Stimulated activated CD4-positive, alpha-beta T cell treated with anti-CD3 and anti-CD28 coated beads, TNF-alpha, amount 100 ng/mL, for 1 hour (primary cell): ENCODE measurements at regions not wholly inside any gene's neighbourhood (a gene's known extent, or its start where the extent isn't known, plus 50 kb on each side); places are given as distances from the start of the nearest gene placed in this dataset.
"Not testable (repeated sequence)": the region's sequence is repeated elsewhere in the genome, so short reads cannot be mapped to it uniquely, and the experiment has no call there.

Experiments used
- DNase-seq, 3 donors: peaks; one replicate each; pipeline ENCODE4 v3.0.0-alpha.2; 2020; ENCODE audit warnings: low read depth in 3 of 3, low spot score in 1 of 3

DNA sequence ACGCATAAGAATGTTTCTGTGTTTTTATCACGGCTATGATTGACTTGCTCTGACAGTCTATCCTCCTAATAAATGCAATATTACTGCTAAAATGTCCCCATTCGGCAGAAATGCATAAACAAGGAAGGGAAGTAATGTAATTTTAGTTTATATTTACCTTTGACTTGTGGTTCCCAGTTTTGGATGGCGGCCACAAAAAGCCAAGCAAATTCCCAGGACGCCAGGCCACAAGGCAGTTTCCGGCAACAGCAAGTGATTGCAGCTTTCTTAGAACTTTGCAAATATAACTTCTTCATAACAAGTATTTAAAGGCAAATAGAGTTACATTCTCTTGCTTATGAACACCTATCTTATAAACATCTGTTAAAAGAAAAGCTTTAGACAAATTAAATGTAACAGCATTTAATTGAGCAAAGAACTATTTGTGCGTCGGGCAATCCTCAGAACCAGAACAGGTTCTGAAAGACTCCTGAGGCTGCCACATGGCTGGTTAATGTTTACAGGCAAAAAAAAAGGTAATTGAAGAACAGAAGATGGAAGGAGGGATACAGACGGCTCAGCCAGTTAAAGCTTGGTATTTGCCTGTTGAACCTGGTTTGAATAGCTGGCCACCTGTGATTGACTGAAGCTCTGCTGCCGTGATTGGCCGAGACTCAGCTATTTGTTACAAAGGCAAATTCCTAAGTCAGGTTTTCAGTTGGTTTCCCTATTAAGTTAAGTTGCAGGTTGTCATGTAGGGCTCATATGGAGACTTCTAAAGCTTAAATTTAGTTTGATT is 80.8 kb downstream of the C21orf91 start:
- no peak for DNase-seq

DNA sequence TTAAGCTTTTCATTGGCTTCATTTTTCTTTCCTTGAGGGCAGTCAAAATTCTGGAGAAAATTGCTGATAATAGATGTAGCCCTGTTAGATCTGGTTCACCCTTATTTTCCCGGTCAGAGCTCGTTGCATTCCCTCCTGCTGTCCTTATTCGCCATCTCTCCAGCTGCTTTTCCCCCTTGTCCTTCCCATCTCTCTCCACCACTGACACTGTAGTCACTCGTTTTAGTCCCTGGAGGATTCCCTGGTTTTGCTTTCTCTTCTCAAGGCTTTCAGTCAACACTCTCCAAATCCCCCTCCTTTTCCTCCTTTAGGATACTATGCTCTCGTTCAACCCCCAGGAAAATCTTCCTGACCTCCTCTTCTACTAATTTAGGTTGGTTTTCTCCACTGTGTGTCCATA is 83.1 kb downstream of the C21orf91 start:
- DNase-seq, result no peak

DNA sequence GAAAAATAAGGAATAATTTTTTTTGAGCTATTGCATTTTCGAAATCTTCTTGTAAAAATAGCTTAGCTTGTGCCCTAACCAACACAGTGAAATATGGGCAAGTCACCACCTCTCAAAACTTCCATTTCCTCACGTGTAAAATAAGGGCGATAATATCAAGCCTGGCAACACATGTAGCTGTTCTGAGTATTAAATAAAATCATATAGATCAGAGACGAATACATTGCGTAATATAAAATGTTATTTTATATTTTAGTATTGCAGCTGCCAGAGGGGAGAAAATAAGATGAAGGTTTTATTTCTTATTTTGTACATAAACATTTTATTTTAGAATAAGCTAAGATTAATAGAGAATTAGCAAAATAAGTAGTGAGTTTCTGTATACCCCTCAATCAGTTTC is 85.9 kb downstream of the C21orf91 start:
- no peak for DNase-seq

DNA sequence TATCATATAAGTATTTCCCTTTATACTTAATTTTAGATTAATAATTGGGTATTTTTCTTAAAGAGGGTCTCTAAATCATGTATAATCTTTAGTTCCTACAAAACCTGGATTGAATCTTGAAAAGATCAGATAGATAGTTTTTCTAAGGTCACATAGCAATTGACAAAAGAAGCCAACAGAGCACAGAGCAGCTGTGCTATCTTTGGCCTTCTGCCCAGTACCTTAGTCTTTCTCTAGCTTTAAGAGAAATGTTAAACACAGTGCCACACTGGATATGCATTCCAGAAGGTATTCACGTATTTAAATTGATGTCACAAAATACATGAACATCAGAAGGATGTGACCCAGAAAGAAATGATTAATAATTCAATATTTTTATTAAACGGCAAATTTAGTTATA is 86.8 kb downstream of the C21orf91 start:
- DNase-seq, result no peak

DNA sequence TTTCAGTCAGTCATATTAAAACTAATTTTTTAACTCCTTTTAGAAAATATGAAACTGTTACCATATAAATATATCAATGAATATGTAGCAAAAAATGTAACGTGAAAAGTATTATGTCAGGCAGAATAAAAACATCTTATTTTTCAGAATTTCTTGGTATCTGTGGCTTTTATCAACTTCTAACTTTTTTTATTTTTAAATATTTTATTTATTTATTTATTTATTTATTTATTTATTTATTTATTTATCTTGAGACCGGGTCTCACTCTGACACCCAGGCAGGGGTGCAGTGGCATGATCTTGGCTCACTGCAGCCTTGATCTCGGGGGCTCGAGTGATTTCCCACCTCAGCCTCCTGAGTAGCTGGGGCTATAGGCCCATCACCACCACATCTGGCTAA is 87.6 kb downstream of the C21orf91 start:
- DNase-seq, result no peak

DNA sequence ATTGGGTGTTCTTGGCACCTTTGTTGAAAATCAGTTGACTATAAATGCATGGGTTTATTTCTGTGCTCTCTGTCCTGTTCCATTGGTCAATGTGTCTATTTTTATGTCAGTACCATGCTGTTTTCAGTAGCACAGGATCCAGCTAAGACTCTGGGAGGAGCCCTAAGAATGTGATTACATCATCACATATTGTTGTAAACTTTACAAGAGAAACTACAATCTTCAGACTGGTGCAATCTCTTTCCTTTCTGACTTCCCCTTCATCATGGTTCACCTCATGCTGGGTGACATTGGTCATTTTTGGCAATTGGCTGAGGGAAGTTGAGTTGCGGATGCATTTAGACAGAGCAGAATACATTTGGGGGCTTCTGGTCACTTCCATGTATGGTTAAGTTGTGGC is 88.4 kb downstream of the C21orf91 start:
- no peak for DNase-seq

DNA sequence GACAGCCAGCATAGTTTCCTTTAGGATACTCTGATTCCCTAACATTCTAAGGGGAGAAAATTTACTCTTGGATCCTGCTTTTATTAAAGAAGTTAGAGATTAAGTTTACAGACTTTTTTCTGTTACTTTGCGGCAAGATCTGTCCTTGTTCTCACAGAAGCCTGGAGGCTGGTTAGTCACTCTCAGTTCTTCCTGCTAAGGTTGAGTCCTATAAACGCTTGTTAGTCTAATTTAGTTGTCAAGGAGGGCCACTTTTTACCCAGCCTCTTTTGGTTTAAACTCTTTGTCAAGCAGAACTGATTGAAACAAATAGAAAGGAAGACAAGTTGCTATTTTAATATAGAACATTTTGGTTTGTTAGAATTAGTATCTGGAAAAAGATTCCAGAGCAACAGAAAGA is 89.7 kb downstream of the C21orf91 start:
- DNase-seq, result no peak

DNA sequence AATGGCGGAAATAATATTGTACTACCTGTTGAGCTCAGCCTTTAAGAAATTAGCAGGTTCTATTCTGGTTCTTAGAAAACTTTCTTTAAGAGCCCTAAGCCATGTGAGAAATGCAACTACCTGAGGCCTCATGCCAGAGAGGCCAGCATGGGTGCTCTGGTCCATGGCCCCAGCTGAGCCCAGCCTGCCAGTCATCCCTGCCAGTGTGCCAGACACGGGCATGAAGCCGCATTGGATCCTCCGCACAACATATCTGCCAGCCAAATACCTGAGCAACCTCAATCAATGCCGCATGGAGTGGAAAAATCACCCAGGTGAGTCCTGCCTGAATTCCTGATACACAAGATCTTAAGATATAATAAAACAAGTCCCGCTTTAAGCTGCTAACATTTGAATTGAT is 91.8 kb downstream of the C21orf91 start:
- no peak for DNase-seq

DNA sequence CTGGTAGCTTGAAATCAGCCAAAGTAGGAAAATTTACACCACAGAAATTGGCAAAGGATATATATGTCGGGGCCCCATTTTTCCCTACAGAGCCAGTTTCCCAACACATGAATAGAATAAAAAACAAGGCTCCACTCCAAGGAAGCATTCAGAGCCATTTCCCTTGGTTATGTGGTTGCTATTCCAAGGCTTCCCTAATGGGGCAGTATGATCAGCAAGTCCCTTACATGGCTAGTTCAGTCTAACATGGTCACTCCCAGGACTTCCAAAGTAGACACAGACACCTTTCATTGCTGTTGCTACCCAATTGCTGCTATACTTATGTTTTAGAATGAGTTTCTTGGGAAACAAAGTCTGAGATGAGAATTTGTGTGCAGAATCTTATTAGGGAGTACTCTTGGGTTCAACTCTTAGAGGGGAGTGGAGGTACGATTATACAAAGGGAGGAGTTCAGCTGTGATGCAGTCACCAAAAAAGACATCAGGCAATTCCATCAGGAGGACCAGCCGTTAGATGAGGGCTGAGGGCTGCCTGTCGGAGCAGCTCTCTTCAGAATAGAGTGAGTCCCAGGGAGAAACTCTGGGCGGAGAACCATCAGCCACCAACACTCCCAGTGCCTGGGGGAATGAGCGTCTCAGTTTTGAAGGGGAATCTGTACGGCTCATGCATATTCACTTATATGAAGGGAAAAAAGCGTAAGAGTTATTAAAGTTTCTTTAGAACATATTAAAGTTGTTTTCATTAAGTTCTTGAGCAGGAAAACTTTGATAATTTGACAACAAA is 92.9 kb downstream of the C21orf91 start:
- no peak for DNase-seq

DNA sequence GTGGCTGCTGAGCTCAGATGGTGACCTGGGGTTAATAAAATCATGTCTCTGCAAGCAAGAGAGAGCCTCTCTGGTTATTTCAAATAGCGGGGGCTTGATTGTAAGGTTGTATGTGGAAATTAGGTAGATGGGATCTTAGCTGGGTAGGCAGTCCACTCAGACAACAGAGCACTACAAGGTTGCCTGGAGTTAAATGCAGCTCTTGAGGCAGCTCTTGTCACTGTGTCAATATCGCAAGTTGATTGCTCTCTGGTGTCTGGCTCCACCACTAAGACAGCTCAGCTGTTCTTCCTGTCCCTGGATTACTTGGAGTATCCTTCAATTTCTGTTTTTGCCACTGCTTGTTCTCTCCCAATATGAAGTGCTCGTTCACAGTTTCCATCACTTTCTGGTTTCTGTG is 93.8 kb downstream of the C21orf91 start:
- no peak for DNase-seq

DNA sequence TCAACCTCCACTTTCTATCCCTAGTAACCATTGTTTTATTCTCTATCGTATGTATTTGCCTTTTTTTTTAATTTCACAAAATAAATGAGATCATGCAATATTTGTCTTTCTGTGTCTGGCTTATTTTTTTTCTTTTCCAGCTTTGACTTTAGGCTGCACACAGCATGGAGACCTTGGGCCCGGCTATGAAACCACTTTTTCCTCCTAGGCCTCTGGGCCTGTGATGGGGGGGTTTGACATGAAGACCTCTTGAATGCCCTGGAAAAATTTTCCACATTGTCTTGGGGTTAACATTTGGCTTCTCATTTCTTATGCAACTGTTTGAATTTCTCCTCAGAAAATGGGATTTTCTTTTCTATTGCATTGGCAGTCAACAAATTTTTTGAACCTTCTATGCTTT is 100.2 kb upstream of the BTG3 start:
- DNase-seq, result no peak

DNA sequence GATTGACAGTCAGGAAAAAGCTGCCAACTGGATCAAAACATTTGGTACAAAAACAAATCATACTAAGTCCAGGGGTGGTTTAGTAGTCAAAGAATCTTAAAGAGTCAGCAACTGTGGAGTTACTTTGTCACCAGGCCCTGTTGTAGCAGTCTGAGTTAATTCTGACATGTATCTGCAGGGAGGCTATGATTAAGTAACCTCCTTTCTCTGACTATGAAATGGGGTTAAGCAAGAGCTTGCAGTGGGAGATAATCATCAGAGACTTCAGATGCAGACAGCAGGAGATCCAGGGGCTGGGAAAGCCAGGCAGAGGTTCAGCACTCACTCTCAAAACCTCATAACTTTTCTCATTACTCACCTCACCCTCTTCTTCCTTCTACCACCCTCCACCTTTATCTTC is 99.2 kb upstream of the BTG3 start:
- no peak for DNase-seq

DNA sequence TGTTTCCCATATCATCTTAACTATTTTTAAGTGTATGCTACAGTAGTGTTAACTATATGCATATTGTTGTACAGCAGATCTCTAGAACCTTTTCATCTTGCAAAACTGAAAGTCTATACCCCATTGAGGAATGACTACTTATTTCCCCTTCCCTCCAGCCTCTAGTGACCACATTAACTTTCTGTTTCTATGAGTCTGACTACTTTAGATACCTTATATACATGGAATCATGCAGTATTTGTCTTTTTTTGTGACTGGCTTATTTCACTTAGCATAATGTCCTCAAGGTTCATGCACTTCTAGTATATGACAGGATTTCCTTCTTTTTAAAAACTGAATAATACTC is 96.5 kb upstream of the BTG3 start:
- DNase-seq, result no peak

DNA sequence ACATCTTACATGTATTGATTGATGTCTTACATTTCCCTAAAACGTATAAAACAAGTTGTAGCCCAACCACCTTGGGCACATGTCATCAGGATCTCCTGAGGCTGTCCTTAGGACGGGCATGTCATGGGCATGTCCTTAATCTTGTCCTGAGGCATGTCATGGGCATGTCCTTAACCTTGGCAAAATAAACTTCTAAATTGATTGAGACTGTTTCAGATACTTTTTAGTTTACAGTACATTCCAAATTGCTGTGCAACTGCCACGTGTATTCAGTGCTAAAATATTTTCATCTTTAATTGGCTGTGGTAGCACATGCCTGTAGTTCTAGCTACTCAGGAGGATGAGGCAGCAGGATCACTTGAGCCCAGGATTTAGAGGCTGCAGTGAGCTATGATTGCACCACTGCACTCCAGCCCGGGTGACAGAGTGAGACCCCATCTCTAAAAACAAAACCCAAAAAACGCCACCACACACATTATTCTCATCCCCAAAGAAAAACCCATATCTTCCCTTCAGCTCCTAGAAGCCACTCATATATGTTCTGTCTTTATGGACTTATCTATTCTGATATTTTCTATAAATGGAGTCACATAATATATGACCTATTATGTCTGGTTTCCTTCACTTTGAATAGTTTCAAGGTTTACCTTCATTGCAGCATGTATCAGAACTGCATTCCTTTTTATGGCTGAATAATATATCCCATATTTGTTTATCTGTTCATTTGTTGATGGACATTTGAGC is 96.0 kb upstream of the BTG3 start:
- DNase-seq, result no peak

DNA sequence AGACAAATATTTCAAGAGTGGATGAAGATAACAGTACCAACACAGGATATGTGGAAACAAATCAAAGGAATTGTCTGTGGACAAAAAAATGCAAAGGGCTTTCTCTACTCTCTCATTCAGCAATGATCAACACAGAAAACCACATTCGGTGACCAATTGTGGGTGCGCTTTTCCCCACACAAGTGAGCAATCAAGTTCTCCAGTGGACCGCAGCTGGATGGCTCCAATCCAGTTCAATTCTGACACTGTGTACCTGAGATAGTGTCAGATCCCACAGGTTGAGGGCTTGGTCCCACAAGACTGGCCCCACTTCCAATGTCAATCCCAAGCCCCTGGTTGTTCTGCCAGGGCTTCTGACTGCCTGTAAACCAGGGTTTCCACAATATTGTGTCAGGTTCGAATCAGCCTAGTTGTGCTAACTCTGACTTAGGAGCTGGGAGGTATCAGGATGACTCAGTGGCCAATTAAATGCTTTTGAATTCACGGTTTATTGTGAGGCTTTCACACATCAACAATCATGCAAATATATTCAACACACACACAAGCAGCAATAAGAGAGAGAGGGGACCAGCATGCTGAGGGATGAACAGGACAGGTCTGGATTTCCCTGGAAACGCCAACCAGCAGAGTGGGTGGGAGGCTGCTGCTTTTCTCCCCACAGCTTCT is 87.0 kb upstream of the BTG3 start:
- no peak for DNase-seq

DNA sequence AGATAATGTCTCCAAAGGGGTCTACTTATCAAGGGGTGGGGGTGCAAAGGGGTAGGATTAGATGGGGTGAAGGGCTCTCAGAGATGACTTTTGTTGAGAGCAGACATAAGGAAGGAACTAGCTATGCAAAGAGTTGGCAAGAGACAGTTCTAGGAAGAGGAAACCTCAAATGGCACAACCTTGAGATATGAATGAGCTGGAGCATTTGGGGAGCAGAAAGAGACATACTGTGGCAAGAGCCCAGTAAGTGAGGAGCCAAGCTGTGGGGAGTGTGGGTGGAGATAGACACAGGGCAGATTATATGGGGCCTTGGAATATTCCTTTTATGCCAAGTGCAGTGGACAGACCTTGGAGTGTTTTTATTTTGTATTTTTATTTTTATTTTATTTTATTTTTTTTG is 84.8 kb upstream of the BTG3 start:
- no peak for DNase-seq

DNA sequence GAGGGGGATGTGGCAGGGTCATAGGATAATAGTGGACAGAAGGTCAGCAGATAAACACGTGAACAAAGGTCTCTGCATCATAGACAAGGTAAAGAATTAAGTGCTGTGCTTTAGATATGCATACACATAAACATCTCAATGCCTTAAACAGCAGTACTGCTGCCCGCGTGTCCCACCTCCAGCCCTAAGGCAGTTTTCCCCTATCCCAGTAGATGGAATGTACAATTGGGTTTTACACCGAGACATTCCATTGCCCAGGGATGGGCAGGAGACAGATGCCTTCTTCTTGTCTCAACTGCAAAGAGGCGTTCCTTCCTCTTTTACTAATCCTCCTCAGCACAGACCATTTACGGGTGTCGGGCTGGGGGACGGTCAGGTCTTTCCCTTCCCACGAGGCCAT is 81.7 kb upstream of the BTG3 start:
- not testable (repeated sequence) for DNase-seq

DNA sequence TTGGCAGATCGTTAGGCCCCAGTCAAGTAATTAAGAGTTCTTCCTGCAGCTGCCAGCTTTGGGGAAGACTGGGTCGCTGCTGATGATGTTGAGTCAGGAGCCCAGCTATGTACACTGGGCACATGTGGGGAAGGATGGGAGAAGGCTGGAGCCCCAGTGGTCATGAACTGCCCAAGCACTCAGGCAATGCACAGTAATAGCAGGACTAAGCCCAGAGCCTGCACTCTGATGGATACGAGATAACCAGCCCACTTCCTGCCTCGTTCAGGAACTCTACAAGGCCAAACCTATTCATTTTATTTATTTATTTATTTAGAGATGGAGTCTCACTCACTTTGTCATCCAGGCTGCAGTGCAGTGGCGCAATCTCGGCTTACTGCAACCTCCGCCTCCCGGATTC is 81.1 kb upstream of the BTG3 start:
- DNase-seq, result no peak

DNA sequence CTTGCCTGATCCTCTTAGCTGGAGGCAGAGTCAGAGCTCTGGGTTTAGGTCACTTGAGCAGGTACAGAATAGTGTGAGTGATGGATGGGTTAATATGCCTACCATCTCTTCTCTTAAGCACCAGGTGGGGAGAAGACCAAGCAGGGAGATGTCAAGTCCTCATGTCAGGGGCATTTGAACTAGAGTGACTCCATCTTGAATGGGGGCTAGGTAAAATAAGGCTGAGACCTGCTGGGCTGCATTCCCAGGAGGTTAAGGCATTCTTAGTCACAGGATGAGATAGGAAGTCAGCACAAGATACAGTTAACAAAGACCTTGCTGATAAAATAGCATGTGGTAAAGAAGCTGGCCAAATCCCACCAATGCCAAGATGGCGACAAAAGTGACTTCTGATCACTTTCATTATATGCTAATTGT is 77.4 kb upstream of the BTG3 start:
- DNase-seq, result no peak

DNA sequence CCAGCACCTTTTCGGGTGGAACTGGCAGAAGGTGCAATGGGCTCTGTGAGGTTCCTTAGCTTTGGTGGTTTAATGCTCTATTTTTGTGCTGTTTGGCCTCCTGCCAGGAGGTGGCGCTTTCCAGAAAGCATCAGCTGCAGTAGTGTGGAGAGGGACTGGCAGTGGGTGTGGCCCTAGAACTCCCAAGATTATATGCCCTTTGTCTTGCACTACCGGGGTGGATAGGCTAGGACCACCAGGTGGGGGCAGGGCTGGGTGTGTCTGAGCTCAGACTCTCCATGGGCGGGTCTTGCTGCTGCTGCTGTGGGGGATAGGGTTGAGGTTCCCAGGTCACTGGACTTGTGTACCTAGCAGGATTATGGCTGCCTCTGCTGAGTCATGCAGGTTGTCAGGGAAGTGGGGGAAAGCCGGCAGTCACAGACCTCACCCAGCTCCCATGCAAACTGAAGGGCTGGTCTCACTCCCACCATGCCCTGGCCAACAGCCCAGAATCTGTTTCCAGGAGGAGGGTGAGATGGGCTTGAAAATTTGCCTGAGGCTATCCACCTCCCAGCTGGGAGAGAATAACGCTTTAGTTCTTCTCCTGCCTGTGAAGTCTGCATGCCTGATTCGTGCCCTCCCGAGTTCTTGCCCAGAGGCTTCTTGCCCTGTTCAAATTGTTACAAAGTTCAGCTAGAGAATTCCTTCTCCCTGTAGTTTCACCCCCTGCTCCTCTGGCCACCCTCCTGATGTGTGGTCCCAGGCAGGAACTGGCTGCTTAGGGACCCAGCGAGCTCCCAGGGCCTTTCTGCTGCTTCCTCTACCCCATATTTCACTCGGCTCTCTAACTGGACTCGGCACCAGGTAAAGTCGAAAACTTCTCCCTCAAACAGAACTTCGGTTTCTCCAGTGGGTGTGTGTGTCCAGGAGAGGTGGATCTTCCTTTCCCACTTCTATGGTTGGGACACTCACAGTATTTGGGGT is 76.5 kb upstream of the BTG3 start:
- DNase-seq, result peak in 1 of 3 donors; percentile 43
